T-helper 2 cell treated with Interferon-gamma antibody and Interleukin-4, amounts not matched to agents 100 ng/mL and 5 ng/mL, for 36 hours (primary cell): ENCODE measurements at regions not wholly inside any gene's neighbourhood (a gene's known extent, or its start where the extent isn't known, plus 50 kb on each side); places are given as distances from the start of the nearest gene placed in this dataset.
"Not testable (repeated sequence)": the region's sequence is repeated elsewhere in the genome, so short reads cannot be mapped to it uniquely, and the experiment has no call there.

Experiments
- intact Hi-C: fragments of 100-400 bp; cut with micrococcal nuclease; formaldehyde crosslinking; loops from one replicate; pipeline ENCODE4 v1.15.1; 2023

- intact Hi-C loops: no loop called here
Measured at GRCh38 chr13:84607261-84608013, 725.2 kb upstream of the SLITRK1 start.

GRCh38 chr13:84606616-84607015 is 724.3 kb upstream of the SLITRK1 start:
- intact Hi-C loops: no loop called here

- intact Hi-C loops: no loop called here
Measured at GRCh38 chr13:84605927-84606326, 723.7 kb upstream of the SLITRK1 start.

GRCh38 chr13:84591444-84591843 is 709.2 kb upstream of the SLITRK1 start:
- intact Hi-C loops: no loop called here

- intact Hi-C loops: no loop called here
Measured at GRCh38 chr13:84590663-84591062, 708.4 kb upstream of the SLITRK1 start.

GRCh38 chr13:84588023-84588422 is 705.7 kb upstream of the SLITRK1 start:
- intact Hi-C loops: no loop called here

GRCh38 chr13:84579901-84580300 is 697.6 kb upstream of the SLITRK1 start:
- intact Hi-C loops: not testable (repeated sequence)

- intact Hi-C loops: no loop called here
Measured at GRCh38 chr13:84574851-84575250, 692.6 kb upstream of the SLITRK1 start.

GRCh38 chr13:84571264-84571663 is 689.0 kb upstream of the SLITRK1 start:
- intact Hi-C loops: no loop called here

- intact Hi-C loops: no loop called here
Measured at GRCh38 chr13:84570831-84571230, 688.6 kb upstream of the SLITRK1 start.

GRCh38 chr13:84569366-84569765 is 687.1 kb upstream of the SLITRK1 start:
- intact Hi-C loops: no loop called here

- intact Hi-C loops: no loop called here
Measured at GRCh38 chr13:84567848-84568247, 685.6 kb upstream of the SLITRK1 start.

GRCh38 chr13:84566780-84567179 is 684.5 kb upstream of the SLITRK1 start:
- intact Hi-C loops: no loop called here

- intact Hi-C loops: no loop called here
Measured at GRCh38 chr13:84563611-84564010, 681.3 kb upstream of the SLITRK1 start.

GRCh38 chr13:84553227-84553626 is 671.0 kb upstream of the SLITRK1 start:
- intact Hi-C loops: no loop called here

GRCh38 chr13:84543962-84544361 is 661.7 kb upstream of the SLITRK1 start:
- intact Hi-C loops: no loop called here

- intact Hi-C loops: no loop called here
Measured at GRCh38 chr13:84542348-84542747, 660.1 kb upstream of the SLITRK1 start.

GRCh38 chr13:84536906-84537305 is 654.6 kb upstream of the SLITRK1 start:
- intact Hi-C loops: no loop called here

GRCh38 chr13:84528408-84529070 is 646.3 kb upstream of the SLITRK1 start:
- intact Hi-C loops: no loop called here

GRCh38 chr13:84525865-84526264 is 643.6 kb upstream of the SLITRK1 start:
- intact Hi-C loops: no loop called here

- intact Hi-C loops: no loop called here
Measured at GRCh38 chr13:84524586-84524985, 642.3 kb upstream of the SLITRK1 start.

- intact Hi-C loops: no loop called here
Measured at GRCh38 chr13:84500016-84500415, 617.7 kb upstream of the SLITRK1 start.

- intact Hi-C loops: no loop called here
Measured at GRCh38 chr13:84497613-84498012, 615.3 kb upstream of the SLITRK1 start.
